ENCODE measurements at regions not wholly inside any gene's neighbourhood (a gene's known extent, or its start where the extent isn't known, plus 50 kb on each side); places are given as distances from the start of the nearest gene placed in this dataset.

- no peak overlapping the region for H3K4me2 ChIP-seq (ENCODE audit: insufficient read depth, low read length)
- no peaks in the 10 kb centered on the region for H3K9me1 ChIP-seq (replicated peaks; ENCODE audit: control insufficient read depth, extremely low read depth, insufficient read depth, low read length)
- no peak overlapping the region for H3K27ac ChIP-seq (ENCODE audit: insufficient read depth, low read depth, low read length)
- no peaks in the 10 kb centered on the region for H4K20me1 ChIP-seq (replicated peaks; ENCODE audit: control insufficient read depth, extremely low read depth, insufficient read depth, low read length)
- FAIRE-seq (no peak), DNase-seq (ENCODE audit: low read depth, low spot score) (no peak)
- no peaks in the 10 kb centered on the region for H3K79me2 ChIP-seq (ENCODE audit: control insufficient read depth, insufficient read depth, low read length)
- H3K36me3 ChIP-seq (ENCODE audit: control insufficient read depth in 2 of 2, extremely low read depth in 1 of 2, insufficient read depth in 2 of 2, low read length in 2 of 2), result no peaks in the 10 kb centered on the region
- intact Hi-C loops (cut with micrococcal nuclease) (no loop called here), dilution Hi-C loops (cut with MboI; ENCODE audit: extremely low pct_ligation_motif_present, low sequenced_read_pairs) (no loop called here)
- H3K4me3 ChIP-seq (replicated peaks in 1 of 3; ENCODE audit: insufficient read depth in 1 of 3, low read depth in 1 of 3, low read length in 3 of 3), result no peak overlapping the region
- CTCF ChIA-PET, result interaction anchor here (1.7 kb wide), 1 partner anchor 24 kb away, joined by 4 read pairs; no protein-coding TSS in a partner anchor
- H3K9me3 ChIP-seq (replicated peaks; ENCODE audit: control insufficient read depth, insufficient read depth, low read length), result no peaks in the 10 kb centered on the region
- no peaks in the 10 kb centered on the region for H3K4me1 ChIP-seq (ENCODE audit: control insufficient read depth, extremely low read depth, insufficient read depth, low read length)
- H3K27me3 ChIP-seq (ENCODE audit: control insufficient read depth in 2 of 2, insufficient read depth in 2 of 2, low read length in 2 of 2), result no peaks in the 10 kb centered on the region
- POLR2A ChIA-PET, result no interaction called here
- no peak overlapping the region for H3K9ac ChIP-seq (replicated peaks; ENCODE audit: extremely low read depth, insufficient read depth, low read length)
- BruUV-seq (replicated peaks), result no TSS peak
- H2AFZ ChIP-seq (ENCODE audit: low read depth, low read length), result no peak overlapping the region
- TF ChIP-seq GATA2 (IDR thresholded peaks at IDR 0.05; ENCODE audit: insufficient read depth, insufficient read length, low read depth, low read length), result no peak
- TF ChIP-seq MYC (IDR thresholded peaks at IDR 0.05; ENCODE audit: low read depth, low read length), result no peak
- no peak for TF ChIP-seq POLR2A (IDR thresholded peaks at IDR 0.05; ENCODE audit: low read depth, low read length)
- TF ChIP-seq MAX (IDR thresholded peaks at IDR 0.05; ENCODE audit: insufficient read depth, insufficient read length), result no peak
- TF ChIP-seq JUN (IDR thresholded peaks at IDR 0.05; ENCODE audit: borderline replicate concordance, insufficient read depth, insufficient read length, low read depth), result no peak
- no peak for TF ChIP-seq EZH2 (IDR thresholded peaks at IDR 0.05; ENCODE audit: borderline replicate concordance, low read depth, low read length, severe bottlenecking)
- no peak for TF ChIP-seq FOS (IDR thresholded peaks at IDR 0.05; ENCODE audit: borderline replicate concordance, insufficient read depth, low read length)
- TF ChIP-seq POLR2AphosphoS5 (IDR thresholded peaks at IDR 0.05; ENCODE audit: insufficient read depth, low read depth, low read length), result no peak
- TF ChIP-seq CTCF (IDR thresholded peaks at IDR 0.05; ENCODE audit: extremely low read depth in 1 of 2, insufficient read depth in 1 of 2, low read depth in 1 of 2, low read length in 2 of 2), result no peak
Measured at GRCh38 chr6:150791717-150792116, 73.8 kb upstream of the MTHFD1L start.

All from endothelial cell of umbilical vein (primary cell).